Caco-2 (cell line): ENCODE measurements at regions not wholly inside any gene's neighbourhood (a gene's known extent, or its start where the extent isn't known, plus 50 kb on each side); places are given as distances from the start of the nearest gene placed in this dataset.

ENCODE experiments used
- BruUV-seq: library from RNA; stranded (reverse); fragments of 400-500 nt; replicated peaks from 2 replicates; lab custom pipeline; 2021; lab: Mats Ljungman, UMichigan
- CTCF ChIA-PET: fragments of 300-600 bp; sonication (Branson Sonifier 250); formaldehyde crosslinking; loops from one replicate; lab custom pipeline; 2022; ENCODE audit warnings: antibody characterized with exemption; lab: Charles Lee
- POLR2A ChIA-PET: fragments of 300-600 bp; sonication (Branson Sonifier 250); formaldehyde crosslinking; loops from one replicate; lab custom pipeline; 2022; ENCODE audit warnings: antibody characterized with exemption; lab: Charles Lee
- DNase-seq, 2 experiments: peaks; one replicate each; pipeline versions ENCODE4 v3.0.0 to v3.0.0-alpha.2; 2020 to 2022
- H3K27me3 ChIP-seq: replicated peaks from 2 replicates; pipeline ENCODE4 v1.6.0; 2011; ENCODE audit warnings: low read length; ENCODE audit not compliant: control insufficient read depth, insufficient read depth
- H3K36me3 ChIP-seq: 2 replicates; pipeline ENCODE4 v1.5.1; 2011; ENCODE audit warnings: low read length; ENCODE audit not compliant: control insufficient read depth, insufficient read depth
- H3K4me1 ChIP-seq: fragments of 250-450 bp; sonication (Bioruptor Pico); 2 replicates; pipeline ENCODE4 v1.5.1; 2020; ENCODE audit warnings: mild to moderate bottlenecking
- H3K4me3 ChIP-seq: 2 replicates; pipeline ENCODE4 v1.5.1; 2011; ENCODE audit warnings: low read depth, mild to moderate bottlenecking, control low read depth, low read length
- H3K9me3 ChIP-seq: fragments of 250-450 bp; sonication (Bioruptor Pico); 2 replicates; pipeline ENCODE4 v1.5.1; 2020; ENCODE audit warnings: mild to moderate bottlenecking, moderate library complexity
- H3K27ac Mint-ChIP-seq: one replicate; pipeline ENCODE4 v1.8.0; 2022; ENCODE audit warnings: mixed read lengths; ENCODE audit not compliant: unreplicated experiment
- H3K27me3 Mint-ChIP-seq: one replicate; pipeline ENCODE4 v1.8.0; 2022; ENCODE audit warnings: mixed read lengths; ENCODE audit not compliant: insufficient read depth, unreplicated experiment
- H3K36me3 Mint-ChIP-seq: one replicate; pipeline ENCODE4 v1.8.0; 2022; ENCODE audit warnings: mild to moderate bottlenecking, mixed read lengths; ENCODE audit not compliant: insufficient read depth, unreplicated experiment
- H3K4me1 Mint-ChIP-seq: one replicate; pipeline ENCODE4 v1.8.0; 2022; ENCODE audit warnings: low read depth, mixed read lengths; ENCODE audit not compliant: unreplicated experiment
- H3K4me3 Mint-ChIP-seq: one replicate; pipeline ENCODE4 v1.8.0; 2022; ENCODE audit warnings: mild to moderate bottlenecking, moderate library complexity, mixed read lengths; ENCODE audit not compliant: unreplicated experiment
- H3K9me3 Mint-ChIP-seq: one replicate; pipeline ENCODE4 v1.8.0; 2022; ENCODE audit warnings: mixed read lengths; ENCODE audit not compliant: unreplicated experiment
- CTCF ChIP-seq, 2 experiments: fragments of 200-600 bp in 1 of 2; IDR thresholded peaks; 1 replicate in 1 of 2; 2 replicates in 1 of 2; pipeline versions ENCODE4 v1.5.1 to v1.8.0; 2011 to 2022; ENCODE audit warnings: antibody characterized with exemption in 1 of 2, control low read depth in 1 of 2, inconsistent platforms in 1 of 2, low read depth in 1 of 2, low read length in 1 of 2, mild to moderate bottlenecking in 1 of 2, moderate library complexity in 1 of 2; ENCODE audit not compliant: insufficient read depth in 1 of 2, severe bottlenecking in 1 of 2, unreplicated experiment in 1 of 2
- intact Hi-C: fragments of 100-400 bp; cut with micrococcal nuclease; formaldehyde crosslinking; loops from one replicate; pipeline ENCODE4 v1.10.0; 2022; ENCODE audit not compliant: unreplicated experiment

GRCh38 chr12:42846782-42847181, 257.2 kb upstream of the PRICKLE1 start:
- BruUV-seq = no TSS peak
- no peaks in the 10 kb centered on the region for H3K36me3 ChIP-seq
- Mint-ChIP-seq H3K9me3 (peaks cover 17% of the 10 kb centered on the region), H3K27me3 (no peaks in the 10 kb centered on the region), H3K27ac (no peak overlapping the region), H3K4me1 (no peaks in the 10 kb centered on the region), H3K4me3 (no peak overlapping the region), H3K36me3 (no peaks in the 10 kb centered on the region)
- no peak for DNase-seq
- H3K4me3 ChIP-seq = no peak overlapping the region
- H3K9me3 ChIP-seq = peaks cover 7% of the 10 kb centered on the region; the same call in 1 of the 2 replicates
- ChIA-PET CTCF (no interaction called here), POLR2A (no interaction called here)
- intact Hi-C loops = no loop called here
- no peaks in the 10 kb centered on the region for H3K27me3 ChIP-seq
- no peaks in the 10 kb centered on the region for H3K4me1 ChIP-seq
- no peak for TF ChIP-seq CTCF (IDR thresholded peaks at IDR 0.05; ENCODE audit: insufficient read depth in 1 of 2, low read depth in 1 of 2, low read length in 1 of 2, severe bottlenecking in 1 of 2, unreplicated experiment in 1 of 2)

- no peak for DNase-seq
- peaks cover 8% of the 10 kb centered on the region for H3K4me1 Mint-ChIP-seq
- Histone ChIP-seq H3K27me3 (no peaks in the 10 kb centered on the region), H3K9me3 (no peaks in the 10 kb centered on the region), H3K36me3 (no peaks in the 10 kb centered on the region), H3K4me1 (peaks cover 5% of the 10 kb centered on the region; the same call in 1 of the 2 replicates), H3K4me3 (no peak overlapping the region)
- POLR2A ChIA-PET = no interaction called here
- H3K9me3 Mint-ChIP-seq = peaks cover 22% of the 10 kb centered on the region
- BruUV-seq = no TSS peak
- intact Hi-C loops = loop anchor here (10.0 kb wide), 1 partner anchor 451 kb away; no protein-coding TSS in a partner anchor
- no peak for TF ChIP-seq CTCF (IDR thresholded peaks at IDR 0.05; ENCODE audit: insufficient read depth in 1 of 2, low read depth in 1 of 2, low read length in 1 of 2, severe bottlenecking in 1 of 2, unreplicated experiment in 1 of 2)
- no peak overlapping the region for H3K4me3 Mint-ChIP-seq
- no peak overlapping the region for H3K27ac Mint-ChIP-seq
- CTCF ChIA-PET = no interaction called here
- H3K27me3 Mint-ChIP-seq = no peaks in the 10 kb centered on the region
- no peaks in the 10 kb centered on the region for H3K36me3 Mint-ChIP-seq
Observed at GRCh38 chr12:42834062-42834461, 244.5 kb upstream of the PRICKLE1 start.

- no peaks in the 10 kb centered on the region for H3K36me3 ChIP-seq
- Mint-ChIP-seq H3K4me3 (no peak overlapping the region), H3K9me3 (no peaks in the 10 kb centered on the region), H3K27ac (no peak overlapping the region), H3K36me3 (no peaks in the 10 kb centered on the region), H3K4me1 (peaks cover 8% of the 10 kb centered on the region), H3K27me3 (no peaks in the 10 kb centered on the region)
- peaks cover 5% of the 10 kb centered on the region; the same call in 1 of the 2 replicates for H3K4me1 ChIP-seq
- ChIA-PET CTCF (no interaction called here), POLR2A (no interaction called here)
- BruUV-seq = no TSS peak
- H3K4me3 ChIP-seq = no peak overlapping the region
- no peaks in the 10 kb centered on the region for H3K9me3 ChIP-seq
- no peak for DNase-seq
- intact Hi-C loops = no loop called here
- H3K27me3 ChIP-seq = no peaks in the 10 kb centered on the region
- no peak for TF ChIP-seq CTCF (IDR thresholded peaks at IDR 0.05; ENCODE audit: insufficient read depth in 1 of 2, low read depth in 1 of 2, low read length in 1 of 2, severe bottlenecking in 1 of 2, unreplicated experiment in 1 of 2)
Observed at GRCh38 chr12:42828836-42829235, 239.3 kb upstream of the PRICKLE1 start.
